Amygdala (tissue), 56 donors: ENCODE measurements at regions not wholly inside any gene's neighbourhood (a gene's known extent, or its start where the extent isn't known, plus 50 kb on each side); places are given as distances from the start of the nearest gene placed in this dataset.
"Not testable (repeated sequence)": the region's sequence is repeated elsewhere in the genome, so short reads cannot be mapped to it uniquely, and the experiment has no call there.

Experiments used
- DNase-seq, 56 donors: peaks; one replicate each; lab custom pipeline; 2025; lab: John Stamatoyannopoulos, UW

DNA sequence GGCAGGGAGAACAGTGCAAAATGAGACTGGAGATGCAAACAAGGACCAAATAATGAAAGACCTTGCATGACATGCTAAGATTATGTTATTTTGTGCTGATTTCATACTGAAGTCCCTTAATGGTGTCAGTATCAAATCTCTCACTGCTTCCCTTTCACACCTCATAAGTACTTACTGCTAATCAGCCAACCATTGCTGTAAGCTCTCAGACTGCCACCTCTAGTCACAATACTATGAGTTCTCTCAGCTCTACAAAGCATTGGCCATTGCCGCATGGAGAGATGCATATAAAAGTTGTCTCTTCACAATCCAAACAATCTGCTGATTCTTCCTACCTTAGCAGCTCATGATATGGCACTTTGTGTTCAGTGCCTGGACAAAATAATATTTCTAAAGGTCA is 375.4 kb downstream of the LTN1 start:
- no peak for DNase-seq

DNA sequence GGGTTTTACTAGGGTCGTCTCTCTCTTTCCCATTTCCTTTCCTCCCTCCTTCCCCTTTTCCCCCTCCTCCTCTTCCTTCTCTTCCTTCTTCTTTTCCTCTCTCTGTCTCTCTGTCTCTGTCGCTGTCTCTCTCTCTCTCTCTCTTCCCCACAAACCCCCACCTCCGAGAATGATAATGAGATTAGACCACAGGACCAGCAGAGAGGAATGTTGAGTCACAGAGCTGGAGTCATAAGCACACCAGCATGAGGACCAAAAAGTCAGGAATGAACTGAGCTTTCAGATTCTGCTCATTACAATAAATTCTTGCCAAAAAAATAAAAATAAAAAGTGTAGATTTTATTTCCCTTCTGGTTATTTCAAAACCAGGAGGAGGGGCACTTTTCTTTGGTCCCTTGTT is 377.4 kb downstream of the LTN1 start:
- DNase-seq: no peak

DNA sequence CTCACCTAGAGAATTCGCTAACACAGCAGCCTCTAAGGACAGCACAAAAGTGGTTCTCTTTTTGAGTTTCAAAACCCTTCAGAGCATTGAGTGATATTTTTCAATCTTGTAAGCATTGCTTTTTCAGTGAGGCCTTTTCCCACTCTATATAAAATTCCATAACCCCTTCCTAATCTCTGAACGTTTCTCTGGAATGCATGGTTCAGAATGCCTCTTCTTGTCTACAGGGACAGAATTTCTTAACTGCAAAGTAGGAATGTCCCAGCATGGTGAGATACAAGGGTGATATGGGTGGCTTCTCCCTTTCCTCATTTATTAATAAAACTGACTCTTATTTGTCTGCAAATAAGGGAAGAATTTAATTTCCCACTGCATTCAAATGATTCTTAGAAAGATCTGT is 377.9 kb downstream of the LTN1 start:
- DNase-seq: no peak

DNA sequence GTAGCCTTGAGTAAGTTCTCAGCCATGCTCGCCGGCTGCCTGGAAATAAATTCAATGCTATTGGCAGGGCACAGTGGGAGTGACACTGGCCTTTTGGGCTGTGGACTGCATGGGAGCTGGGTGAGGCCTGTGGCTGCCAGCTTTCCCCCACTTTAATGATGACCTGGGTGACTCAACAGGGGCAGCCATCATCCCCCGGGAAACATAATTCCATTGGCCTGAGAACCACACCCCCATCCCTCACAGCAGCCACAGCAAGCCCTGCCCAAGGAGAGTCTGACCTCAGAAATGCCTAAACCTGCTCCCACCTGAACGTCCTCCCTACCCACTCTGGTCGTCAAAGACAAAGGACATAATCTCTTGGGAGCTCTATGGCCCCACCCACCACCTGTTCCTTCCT is 384.0 kb downstream of the LTN1 start:
- no peak for DNase-seq

DNA sequence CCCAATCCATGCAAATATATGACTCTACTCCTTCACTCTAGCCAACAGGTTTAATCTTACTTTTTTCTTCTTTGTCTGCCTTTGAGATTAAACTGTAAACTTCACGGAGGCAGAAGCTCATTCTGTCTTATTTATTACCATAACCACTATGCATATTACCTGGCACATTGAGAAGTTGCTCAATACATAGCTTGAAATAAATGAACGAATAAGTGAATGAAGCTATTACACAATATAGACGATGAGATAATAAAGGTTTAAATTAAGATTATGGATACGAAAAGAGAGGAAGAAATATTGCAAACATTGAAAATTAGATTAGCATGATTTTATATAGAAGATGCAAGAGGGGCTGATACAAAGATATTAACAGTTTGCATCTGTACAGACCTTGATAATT is 385.1 kb downstream of the LTN1 start:
- DNase-seq: no peak

DNA sequence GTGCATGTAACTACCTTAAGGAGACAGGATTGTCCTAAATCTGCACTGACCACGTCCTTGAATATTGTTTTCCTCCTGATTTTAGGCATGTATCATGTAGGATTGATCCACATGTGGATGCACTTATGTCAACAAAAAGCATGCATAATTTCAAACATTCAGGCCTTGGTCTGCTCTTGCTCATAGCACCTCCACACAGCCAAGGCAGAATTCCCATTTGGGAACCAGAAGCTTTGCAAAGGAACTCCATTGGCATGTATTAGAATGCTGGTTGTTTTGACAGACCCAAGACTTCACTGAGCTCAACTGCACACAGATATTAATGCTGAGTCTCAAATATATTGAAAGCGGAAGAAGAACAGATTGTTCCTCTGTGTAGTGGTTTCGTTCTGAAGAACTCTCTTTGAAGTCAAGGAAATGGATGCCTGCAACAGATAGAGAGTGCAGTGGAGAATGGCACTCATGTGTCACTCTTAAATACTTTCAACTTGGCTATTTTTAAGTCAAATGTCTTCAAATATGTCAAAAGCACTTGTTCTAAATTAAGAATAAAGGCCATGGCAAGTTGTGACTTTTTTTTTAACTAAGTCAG is 387.6 kb downstream of the LTN1 start:
- no peak for DNase-seq

DNA sequence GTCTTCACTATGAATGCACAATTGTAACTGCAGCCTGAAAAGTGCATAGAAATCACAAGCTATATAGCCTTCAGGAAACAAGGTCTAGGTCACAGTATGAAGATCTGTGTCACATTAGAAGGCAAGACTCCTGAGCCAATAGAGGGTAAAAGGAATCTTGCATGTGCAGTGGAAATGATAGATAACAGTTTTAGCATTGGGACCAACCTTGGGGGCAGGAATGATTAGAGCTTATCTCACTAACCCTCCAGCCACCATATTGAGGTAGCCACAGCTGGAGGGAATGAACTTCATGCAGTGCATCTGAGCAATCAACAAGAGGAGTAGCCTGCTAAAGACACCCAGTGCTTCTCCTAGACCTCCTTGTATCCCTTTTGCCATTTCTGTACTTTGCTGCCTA is 390.1 kb downstream of the LTN1 start:
- no peak for DNase-seq

DNA sequence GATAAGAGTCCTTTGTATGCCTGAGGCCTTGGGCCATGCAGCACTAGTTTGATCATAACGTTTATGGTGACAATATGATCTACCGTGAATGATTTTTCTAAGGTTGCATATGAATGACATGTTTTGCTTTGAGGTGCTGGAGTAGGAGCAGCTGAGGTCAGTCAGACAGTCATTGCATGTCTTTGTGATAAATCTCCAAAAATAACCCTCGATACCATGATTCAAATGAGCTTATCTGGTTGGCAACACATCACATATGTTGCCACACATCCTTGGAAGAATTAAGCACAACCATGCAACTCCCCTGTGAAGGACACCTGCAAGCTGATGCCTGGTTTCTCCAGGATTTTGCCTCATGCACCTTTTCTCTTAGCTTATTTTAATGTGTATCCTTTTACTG is 394.5 kb downstream of the LTN1 start:
- DNase-seq: no peak

DNA sequence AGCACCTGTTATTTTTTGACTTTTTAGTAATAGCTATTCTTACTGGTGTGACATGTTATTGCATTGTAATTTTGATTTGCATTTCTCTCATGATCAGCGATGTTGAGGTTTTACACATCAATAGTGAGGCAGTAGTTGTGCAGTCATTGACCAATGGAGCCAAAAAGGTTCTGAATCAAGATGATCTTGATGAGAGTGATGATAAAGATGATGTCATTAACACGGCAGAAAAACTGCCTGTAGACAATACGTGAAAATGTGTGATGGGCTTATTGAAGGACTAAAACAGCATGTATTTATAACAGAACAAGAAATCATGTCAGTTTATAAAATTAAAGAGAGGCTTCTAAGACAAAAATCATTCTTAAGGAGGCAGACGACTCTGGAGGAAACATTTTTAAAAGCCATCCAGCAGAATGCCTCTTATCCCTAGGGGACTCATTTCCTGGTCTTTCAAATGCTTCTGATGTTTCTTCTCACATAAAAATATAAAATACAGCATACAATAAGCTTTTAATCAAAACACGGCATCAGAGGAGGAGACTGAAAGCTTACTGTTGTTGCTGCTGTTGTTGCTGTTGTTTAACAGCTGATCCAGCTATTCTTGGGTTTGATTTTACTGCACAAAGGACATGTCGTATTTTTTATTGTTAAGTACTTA is 400.3 kb downstream of the LTN1 start:
- DNase-seq: no peak

DNA sequence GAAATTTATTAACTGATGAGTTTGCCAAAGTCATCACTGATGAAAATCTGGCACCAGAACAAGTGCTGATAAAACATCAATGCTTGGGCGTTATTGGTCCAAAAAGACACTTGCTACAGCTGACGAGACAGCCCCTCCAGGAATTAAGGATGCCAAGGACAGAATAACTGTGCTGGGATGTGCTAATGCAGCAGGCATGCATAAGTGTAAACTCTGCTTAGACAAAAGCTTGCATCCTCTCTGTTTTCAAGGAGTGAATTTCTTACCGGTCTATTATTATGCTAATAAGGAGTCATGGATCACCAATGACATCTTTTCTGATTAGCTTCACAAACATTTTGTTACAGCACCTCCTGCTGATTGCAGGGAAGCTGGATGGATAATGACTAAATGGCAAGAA is 402.0 kb downstream of the LTN1 start:
- no peak for DNase-seq

DNA sequence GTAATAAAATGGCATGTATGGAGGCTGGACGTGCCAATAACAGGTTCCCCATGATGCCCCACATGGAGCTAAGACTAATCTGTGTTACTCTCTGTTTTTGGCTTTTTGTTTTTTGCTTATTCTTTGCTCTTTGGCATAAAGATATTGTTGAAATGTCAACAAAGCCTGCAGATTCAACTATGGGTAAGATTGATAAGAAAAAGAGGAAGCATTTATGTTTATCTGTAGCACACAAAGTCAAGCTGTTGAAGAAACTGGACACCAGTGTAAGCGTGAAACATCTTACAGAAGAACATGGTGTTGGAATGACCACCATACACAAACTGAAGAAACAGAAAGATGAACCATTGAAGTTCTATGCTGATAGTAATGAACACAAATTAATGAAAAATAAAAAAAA is 402.7 kb downstream of the LTN1 start:
- DNase-seq: no peak

DNA sequence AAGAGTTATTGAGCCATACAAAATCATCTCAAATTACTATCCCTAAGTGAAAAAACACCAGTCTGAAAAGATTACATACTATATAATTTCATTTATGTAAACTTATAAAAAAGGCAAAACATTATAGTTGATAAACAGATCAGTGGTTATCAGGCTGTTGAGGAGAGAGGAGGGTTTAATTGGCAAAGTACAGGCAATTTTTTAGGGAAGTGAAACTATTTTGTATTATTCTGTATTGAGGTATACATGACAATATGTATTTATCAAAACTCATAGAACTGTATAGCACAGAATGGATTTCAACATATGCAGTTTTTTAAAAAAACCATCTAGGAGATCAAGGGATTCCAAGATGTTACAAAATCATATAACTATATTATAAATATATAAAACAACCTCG is 403.7 kb downstream of the LTN1 start:
- DNase-seq: no peak

DNA sequence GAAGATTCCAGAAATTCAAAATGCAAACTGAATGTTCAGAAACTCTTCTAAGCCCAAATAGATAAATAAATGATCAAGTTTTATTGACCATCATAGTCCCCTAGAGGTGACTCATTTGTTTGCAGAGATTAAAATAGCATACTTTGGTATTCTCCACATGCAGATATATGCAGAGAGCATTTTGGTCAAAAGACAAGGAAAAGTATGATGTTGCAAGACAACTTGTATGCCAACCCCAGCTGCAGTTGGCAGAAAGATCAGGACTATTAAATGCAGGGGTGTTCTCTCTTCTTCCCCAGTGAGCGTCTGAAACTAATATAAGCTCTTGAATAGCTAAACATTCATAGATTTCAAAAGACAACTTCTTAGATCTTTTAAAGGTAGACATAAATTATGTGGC is 404.9 kb downstream of the LTN1 start:
- no peak for DNase-seq

DNA sequence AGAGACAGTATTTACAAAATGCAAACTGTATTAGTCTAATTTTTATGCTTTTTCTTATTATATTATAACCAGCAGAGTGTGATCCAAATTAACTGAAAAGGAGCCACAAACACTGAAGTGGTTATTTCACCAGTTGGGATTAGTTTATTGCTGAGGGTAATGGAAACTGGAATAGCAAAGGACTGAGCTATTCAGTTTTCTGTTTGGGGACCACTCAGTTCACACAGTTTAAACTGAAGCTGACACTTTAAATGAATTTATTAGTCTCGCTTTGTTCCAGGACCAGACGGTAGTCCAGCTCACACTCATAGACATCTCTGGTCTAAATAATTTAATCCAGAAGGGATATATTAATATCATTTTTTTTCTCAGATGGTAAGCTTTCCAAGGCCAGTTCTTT is 410.7 kb downstream of the LTN1 start:
- DNase-seq: no peak

DNA sequence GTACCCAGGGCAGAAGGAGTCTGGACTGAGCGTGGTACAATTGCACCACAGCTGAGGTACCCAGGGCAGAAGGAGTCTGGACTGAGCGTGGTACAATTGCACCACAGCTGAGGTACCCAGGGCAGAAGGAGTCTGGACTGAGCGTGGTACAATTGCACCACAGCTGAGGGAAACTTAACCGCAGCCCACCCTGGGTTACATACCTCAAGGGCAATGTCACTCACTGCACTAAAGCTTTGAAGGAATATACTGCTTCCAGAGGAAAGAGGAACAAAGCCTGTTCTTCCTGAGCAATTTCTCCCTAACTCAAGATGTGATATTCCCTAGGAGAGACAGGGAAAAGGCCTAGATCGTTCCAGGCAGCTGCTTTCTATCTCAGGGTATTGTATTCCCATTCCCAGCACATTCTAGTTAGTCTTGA is 411.4 kb downstream of the LTN1 start:
- not testable (repeated sequence) for DNase-seq

DNA sequence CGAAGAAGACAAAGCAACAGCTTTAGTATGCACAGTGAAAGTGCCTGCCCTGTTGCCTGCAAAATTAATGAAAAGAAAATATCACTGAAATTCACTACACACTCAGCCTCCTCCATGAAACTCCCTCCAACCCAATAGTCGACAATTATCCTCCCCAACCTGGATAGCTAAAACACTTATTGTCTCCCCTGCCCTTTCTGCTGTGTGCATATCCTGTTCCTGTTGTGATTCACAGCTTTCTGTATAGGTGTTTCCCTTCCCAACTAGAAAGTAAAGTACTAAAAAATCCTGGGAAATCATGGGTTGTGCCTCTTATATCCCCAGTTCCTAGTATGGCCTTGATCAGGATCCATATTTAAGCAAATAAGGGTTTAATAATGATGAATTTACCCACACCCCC is 412.1 kb downstream of the LTN1 start:
- DNase-seq: no peak

DNA sequence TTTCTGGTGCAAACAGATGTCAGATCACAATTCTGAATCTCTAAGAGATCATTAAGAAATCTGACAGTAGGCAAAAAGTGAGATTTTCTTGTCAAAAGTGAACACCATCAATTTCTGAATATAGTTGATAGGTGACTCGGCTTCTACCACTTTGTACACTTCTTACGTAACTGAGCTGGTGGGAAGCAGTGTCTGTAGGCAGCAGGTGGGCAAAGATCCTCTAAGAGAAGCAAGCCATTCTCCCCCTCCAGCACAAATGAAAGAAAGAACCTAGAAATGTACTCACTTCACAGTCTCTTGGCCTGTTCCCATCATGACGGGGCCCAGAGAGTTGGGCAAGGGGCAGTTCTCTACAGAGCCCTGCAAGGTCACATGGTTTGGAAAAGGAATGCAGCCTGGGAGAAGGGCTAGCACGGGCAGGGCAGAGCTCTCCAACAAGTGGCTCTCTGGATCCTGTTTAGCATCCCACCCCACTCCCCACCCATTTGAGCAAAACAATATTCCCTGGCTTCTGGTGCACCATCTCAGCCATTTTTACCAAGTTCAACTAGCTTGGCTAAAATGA is 412.6 kb downstream of the LTN1 start:
- DNase-seq: no peak

DNA sequence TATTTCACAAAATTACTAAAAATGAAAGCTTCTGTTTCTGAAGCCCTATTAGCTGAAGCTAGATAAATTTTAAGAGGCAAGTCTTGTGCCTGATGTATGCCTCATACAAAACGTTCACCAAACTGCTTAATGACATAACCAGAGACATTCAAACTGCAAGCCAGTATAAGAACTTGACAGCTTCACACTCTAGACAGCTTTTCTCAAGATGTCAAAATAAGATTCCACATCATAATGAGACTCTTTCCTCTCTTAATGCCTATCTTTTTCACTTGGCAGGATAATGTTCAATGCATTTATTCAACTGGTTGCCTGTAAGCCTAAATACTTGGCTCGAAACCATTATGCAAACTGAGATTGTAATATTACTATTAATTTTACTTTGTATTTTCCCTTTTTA is 424.0 kb downstream of the LTN1 start:
- no peak for DNase-seq

DNA sequence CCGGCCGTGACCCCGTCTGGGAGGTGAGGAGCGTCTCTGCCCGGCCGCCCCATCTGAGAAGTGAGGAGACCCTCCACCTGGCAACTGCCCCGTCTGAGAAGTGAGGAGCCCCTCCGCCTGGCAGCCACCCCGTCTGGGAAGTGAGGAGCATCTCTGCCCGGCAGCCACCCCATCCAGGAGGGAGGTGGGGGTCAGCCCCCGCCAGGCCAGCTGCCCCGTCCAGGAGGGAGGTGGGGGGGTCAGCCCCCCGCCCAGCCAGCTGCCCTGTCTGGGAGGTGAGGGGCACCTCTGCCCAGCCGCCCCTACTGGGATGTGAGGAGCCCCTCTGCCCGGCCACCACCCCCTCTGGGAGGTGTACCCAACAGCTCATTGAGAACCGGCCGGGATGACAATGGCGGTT is 428.7 kb downstream of the LTN1 start:
- DNase-seq: not testable (repeated sequence)

DNA sequence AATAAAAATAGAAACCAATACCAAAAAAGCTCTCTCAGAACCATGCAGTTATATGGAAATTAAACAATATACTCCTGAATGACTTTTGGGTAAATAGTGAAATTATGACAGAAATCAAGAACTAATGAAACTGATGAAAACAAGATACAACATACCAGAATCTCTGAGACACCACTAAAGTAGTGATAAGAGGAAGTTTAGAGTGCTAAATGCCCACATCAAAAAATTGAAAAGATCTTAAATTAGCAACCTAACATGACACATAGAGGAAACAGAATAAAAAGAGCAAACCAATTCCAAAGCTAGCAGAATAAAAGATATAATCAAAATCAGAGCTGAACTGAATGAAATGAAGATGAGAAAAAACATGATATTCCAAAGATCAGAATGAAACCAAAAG is 430.9 kb downstream of the LTN1 start:
- no peak for DNase-seq

DNA sequence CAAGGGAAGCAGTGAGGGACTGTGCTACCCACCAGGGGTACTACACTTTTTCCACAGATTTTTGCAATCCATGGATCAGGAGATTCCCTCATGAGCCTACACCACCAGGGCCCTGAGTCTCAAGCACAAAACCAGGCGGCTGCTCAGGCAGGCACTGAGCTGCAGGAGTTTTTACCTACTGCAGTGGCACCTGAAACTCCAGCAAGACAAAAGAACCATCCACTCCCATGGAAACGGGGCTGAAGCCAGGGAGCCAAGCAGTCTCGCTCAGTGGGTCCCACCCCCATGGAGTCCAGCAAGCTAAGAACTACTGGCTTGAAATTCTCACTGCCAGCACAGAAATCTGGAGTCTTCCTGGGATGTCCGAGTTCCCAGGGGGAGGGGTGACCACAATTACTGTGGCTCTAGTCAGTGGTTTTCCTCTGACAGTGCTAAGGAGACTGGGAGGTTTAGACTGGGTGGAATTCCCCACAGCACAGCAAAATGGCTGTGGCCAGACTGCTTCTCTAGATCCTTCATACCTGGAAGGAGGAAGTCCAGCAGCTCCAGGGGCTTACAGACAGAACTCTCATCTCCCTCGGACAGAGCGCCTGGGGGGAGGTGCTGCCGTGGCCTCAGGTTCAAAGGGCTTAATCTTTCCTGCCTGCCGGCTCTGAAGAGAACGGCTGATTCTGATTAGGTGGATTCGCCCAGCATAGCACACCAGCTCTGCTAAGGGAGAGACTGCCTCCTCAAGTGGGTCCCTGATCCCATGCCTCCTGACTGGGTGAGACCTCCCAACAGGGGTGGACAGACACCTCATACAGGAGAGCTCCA is 437.8 kb downstream of the LTN1 start:
- DNase-seq: no peak
